OCI-M1 (cell line): ENCODE measurements at regions not wholly inside any gene's neighbourhood (a gene's known extent, or its start where the extent isn't known, plus 50 kb on each side); places are given as distances from the start of the nearest gene placed in this dataset.

ENCODE experiments used
- DNase-seq: peaks from one replicate; lab custom pipeline; 2025; lab: John Stamatoyannopoulos, UW

- DNase-seq = peak; percentile 67
Observed at GRCh38 chr18:54717673-54718407, 110.4 kb upstream of the RAB27B start.

GRCh38 chr18:54718408-54718773 is 109.9 kb upstream of the RAB27B start:
- no peak for DNase-seq

GRCh38 chr18:54720620-54721019 is 107.7 kb upstream of the RAB27B start:
- no peak for DNase-seq

GRCh38 chr18:54726143-54726542 is 102.1 kb upstream of the RAB27B start:
- no peak for DNase-seq

- DNase-seq = no peak
Observed at GRCh38 chr18:54734059-54734458, 94.2 kb upstream of the RAB27B start.

GRCh38 chr18:54736981-54737380 is 91.3 kb upstream of the RAB27B start:
- DNase-seq = no peak

- DNase-seq = no peak
Observed at GRCh38 chr18:54737986-54738385, 90.3 kb upstream of the RAB27B start.

- no peak for DNase-seq
Observed at GRCh38 chr18:54739476-54739875, 88.8 kb upstream of the RAB27B start.

- DNase-seq = no peak
Observed at GRCh38 chr18:54740136-54740846, 88.0 kb upstream of the RAB27B start.

- no peak for DNase-seq
Observed at GRCh38 chr18:54742120-54742519, 86.2 kb upstream of the RAB27B start.

- DNase-seq = peak; percentile 6
Observed at GRCh38 chr18:54742659-54743604, 85.3 kb upstream of the RAB27B start.

GRCh38 chr18:54743605-54743995 is 84.7 kb upstream of the RAB27B start:
- DNase-seq = no peak

- no peak for DNase-seq
Observed at GRCh38 chr18:54749291-54749690, 79.0 kb upstream of the RAB27B start.

GRCh38 chr18:54750350-54750749 is 77.9 kb upstream of the RAB27B start:
- no peak for DNase-seq

GRCh38 chr18:54752185-54752584 is 76.1 kb upstream of the RAB27B start:
- DNase-seq = no peak

GRCh38 chr18:54755456-54755855 is 72.8 kb upstream of the RAB27B start:
- DNase-seq = no peak

GRCh38 chr18:54762386-54762785 is 65.9 kb upstream of the RAB27B start:
- no peak for DNase-seq

- no peak for DNase-seq
Observed at GRCh38 chr18:54764786-54765185, 63.5 kb upstream of the RAB27B start.

GRCh38 chr18:54765636-54766375 is 62.5 kb upstream of the RAB27B start:
- peak; percentile 32 for DNase-seq

GRCh38 chr18:54766634-54767033 is 61.6 kb upstream of the RAB27B start:
- no peak for DNase-seq

- DNase-seq = no peak
Observed at GRCh38 chr18:54767098-54767497, 61.2 kb upstream of the RAB27B start.
